ENCODE measurements at regions not wholly inside any gene's neighbourhood (a gene's known extent, or its start where the extent isn't known, plus 50 kb on each side); places are given as distances from the start of the nearest gene placed in this dataset.

- DNase-seq (ENCODE audit: low spot score) = no peak
Measured at GRCh38 chr1:182122256-182122912, 60.9 kb upstream of the ZNF648 start.

DNA sequence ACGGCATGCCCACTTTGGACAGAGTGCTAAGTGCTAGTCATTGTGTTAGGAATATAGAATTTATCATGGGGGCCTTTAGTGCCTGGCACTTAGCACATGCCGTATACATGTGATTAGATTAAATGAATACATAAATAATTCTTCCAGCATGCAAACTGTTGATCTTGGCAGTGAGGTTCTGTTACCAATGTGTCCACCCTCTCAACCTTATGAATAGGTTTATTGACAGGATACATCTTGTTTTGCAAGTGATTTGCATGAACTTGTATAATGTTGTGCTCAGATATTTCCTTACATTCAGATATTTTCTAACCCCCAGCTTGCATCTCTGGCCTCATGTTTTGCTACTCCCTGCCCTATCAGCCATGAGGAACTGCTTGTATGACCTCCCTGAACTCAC lies 60.3 kb upstream of the ZNF648 start:
- DNase-seq (ENCODE audit: low spot score) = no peak

DNA sequence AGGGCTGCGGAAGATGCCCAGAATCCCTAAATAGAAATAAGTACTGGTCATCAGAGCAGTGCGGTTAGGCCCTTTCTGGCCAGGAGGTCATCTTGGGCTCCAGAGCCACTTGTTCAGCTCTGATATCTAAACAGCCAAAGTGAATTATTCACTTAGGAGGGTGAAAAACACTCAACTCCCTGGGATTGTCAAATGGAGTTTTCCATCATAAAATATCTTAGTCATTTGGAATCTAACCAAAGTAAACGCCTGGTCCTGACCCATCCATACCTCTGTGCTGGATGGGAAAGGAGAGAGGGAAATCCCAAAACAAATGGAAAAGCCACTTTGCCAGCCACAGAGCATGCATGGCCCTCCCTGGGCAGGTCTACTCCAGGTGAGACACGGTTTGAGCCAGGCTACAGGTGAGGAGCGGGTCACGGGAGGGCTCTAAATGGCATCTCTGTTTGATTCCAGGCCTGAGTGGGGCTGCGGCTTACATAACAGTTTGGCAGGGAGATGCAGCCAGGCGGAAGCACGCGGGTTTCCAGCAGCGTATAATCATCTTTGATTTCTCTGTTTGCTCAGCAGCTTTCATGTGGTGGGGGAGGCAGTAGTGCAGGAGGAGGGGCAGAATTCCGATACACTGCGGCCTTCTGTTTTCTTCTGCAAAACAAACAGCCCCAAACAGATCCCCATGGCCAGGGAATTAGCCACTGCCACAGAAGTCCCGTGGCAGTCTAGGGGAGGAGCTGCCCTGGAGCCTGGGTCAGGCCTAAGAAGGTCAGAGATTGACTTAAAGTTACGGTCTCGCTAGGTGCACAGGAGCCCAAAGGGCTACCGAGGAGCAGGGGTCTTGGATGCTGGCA lies 59.1 kb upstream of the ZNF648 start:
- DNase-seq (ENCODE audit: low spot score) = peak; percentile 53

- DNase-seq (ENCODE audit: low spot score) = no peak
Measured at GRCh38 chr1:182119631-182120030, 58.1 kb upstream of the ZNF648 start.

DNA sequence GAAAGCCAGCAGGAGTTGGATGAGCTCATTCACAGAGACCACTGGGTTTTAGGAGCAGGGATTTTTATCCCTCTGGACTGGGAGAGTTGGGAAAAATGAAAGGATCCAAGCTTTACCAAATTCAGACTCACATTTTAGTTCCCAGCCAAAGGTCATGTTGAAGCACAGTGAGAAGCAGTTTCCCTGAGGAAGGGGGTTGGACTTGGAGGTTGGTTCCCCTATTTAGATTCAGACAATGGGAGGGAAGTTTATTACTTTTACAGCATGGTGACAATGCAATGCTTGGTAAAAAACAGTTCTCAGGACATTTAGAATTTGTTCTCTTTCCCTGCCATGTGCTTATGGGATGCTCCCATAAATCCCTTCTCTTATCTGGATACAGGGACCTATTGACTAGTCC lies 57.3 kb upstream of the ZNF648 start:
- DNase-seq (ENCODE audit: low spot score) = no peak

- DNase-seq (ENCODE audit: low spot score) = no peak
Measured at GRCh38 chr1:182114627-182115023, 53.1 kb upstream of the ZNF648 start.

- no peak for DNase-seq (ENCODE audit: low spot score)
Measured at GRCh38 chr1:182113879-182114626, 52.5 kb upstream of the ZNF648 start.

DNA sequence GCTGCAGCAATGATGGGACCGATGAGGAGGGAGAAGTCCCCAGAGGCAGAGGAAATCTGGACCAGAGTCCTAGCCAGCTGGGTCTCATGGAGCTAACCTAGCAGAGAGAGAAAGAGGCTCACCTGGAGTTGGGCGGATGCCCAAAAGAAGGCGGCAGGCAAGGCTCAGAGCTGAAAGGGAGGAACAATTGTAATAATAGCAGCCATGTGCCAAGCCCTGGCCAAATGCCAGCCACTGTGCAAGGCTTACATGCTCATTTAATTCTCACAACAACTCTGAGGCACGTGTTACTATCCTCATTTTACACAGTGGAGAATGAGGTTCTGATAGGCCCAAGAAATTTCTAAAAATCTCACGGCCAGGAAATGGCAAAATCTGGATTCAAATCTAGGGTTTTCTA lies 50.0 kb upstream of the ZNF648 start:
- DNase-seq (ENCODE audit: low spot score) = no peak
